Stimulated activated CD4-positive, alpha-beta T cell treated with anti-CD3 and anti-CD28 coated beads, Interleukin-2, amount 100 ng/mL, for 4 hours (primary cell): ENCODE measurements at regions not wholly inside any gene's neighbourhood (a gene's known extent, or its start where the extent isn't known, plus 50 kb on each side); places are given as distances from the start of the nearest gene placed in this dataset.
"Not testable (repeated sequence)": the region's sequence is repeated elsewhere in the genome, so short reads cannot be mapped to it uniquely, and the experiment has no call there.

Experiments
- DNase-seq: peaks from one replicate; pipeline ENCODE4 v3.0.0-alpha.2; 2020; ENCODE audit warnings: low read depth

GRCh38 chr6:18527836-18528743 is 140.9 kb downstream of the RNF144B start:
- DNase-seq, result no peak

GRCh38 chr6:18530201-18530600 is 143.1 kb downstream of the RNF144B start:
- no peak for DNase-seq

GRCh38 chr6:18532139-18532538 is 145.0 kb downstream of the RNF144B start:
- DNase-seq, result no peak

- no peak for DNase-seq
Measured at GRCh38 chr6:18533793-18534192, 146.6 kb downstream of the RNF144B start.

- no peak for DNase-seq
Measured at GRCh38 chr6:18536591-18537055, 149.5 kb downstream of the RNF144B start.

GRCh38 chr6:18538315-18538714 is 151.2 kb downstream of the RNF144B start:
- no peak for DNase-seq

GRCh38 chr6:18543051-18543450 is 155.9 kb downstream of the RNF144B start:
- DNase-seq, result no peak

- DNase-seq, result not testable (repeated sequence)
Measured at GRCh38 chr6:18545142-18545541, 158.0 kb downstream of the RNF144B start.

GRCh38 chr6:18545726-18546125 is 158.6 kb downstream of the RNF144B start:
- DNase-seq, result no peak

- DNase-seq, result no peak
Measured at GRCh38 chr6:18550119-18550518, 163.0 kb downstream of the RNF144B start.

GRCh38 chr6:18551228-18551627 is 164.1 kb downstream of the RNF144B start:
- no peak for DNase-seq

GRCh38 chr6:18555750-18556149 is 168.6 kb downstream of the RNF144B start:
- no peak for DNase-seq

- DNase-seq, result no peak
Measured at GRCh38 chr6:18561037-18561750, 174.0 kb downstream of the RNF144B start.

- no peak for DNase-seq
Measured at GRCh38 chr6:18562726-18563125, 175.6 kb downstream of the RNF144B start.

GRCh38 chr6:18564775-18565174 is 177.6 kb downstream of the RNF144B start:
- no peak for DNase-seq

- DNase-seq, result no peak
Measured at GRCh38 chr6:18565231-18565630, 178.1 kb downstream of the RNF144B start.

- no peak for DNase-seq
Measured at GRCh38 chr6:18567380-18567779, 180.2 kb downstream of the RNF144B start.

GRCh38 chr6:18577491-18577890 is 190.3 kb downstream of the RNF144B start:
- DNase-seq, result no peak

- no peak for DNase-seq
Measured at GRCh38 chr6:18579166-18579565, 192.0 kb downstream of the RNF144B start.

- DNase-seq, result no peak
Measured at GRCh38 chr6:18579869-18580268, 192.7 kb downstream of the RNF144B start.

- no peak for DNase-seq
Measured at GRCh38 chr6:18584372-18584771, 197.2 kb downstream of the RNF144B start.

GRCh38 chr6:18585032-18585573 is 198.0 kb downstream of the RNF144B start:
- no peak for DNase-seq

GRCh38 chr6:18586133-18586532 is 199.0 kb downstream of the RNF144B start:
- no peak for DNase-seq
